Neural progenitor cell (in vitro differentiated cells): ENCODE measurements at regions not wholly inside any gene's neighbourhood (a gene's known extent, or its start where the extent isn't known, plus 50 kb on each side); places are given as distances from the start of the nearest gene placed in this dataset.

Source experiments
- DNase-seq: peaks from one replicate; pipeline ENCODE4 v3.0.0-alpha.2; 2016; ENCODE audit warnings: low spot score
- H2AFZ ChIP-seq: fragments of 200-600 bp; sonication (generic); replicated peaks from 2 replicates; pipeline ENCODE4 v1.6.1; 2016; ENCODE audit warnings: antibody characterized with exemption
- H3F3A ChIP-seq: fragments of 200-600 bp; sonication (generic); 2 replicates; pipeline ENCODE4 v1.6.1; 2016; ENCODE audit warnings: antibody characterized with exemption, low read depth
- H3K27ac ChIP-seq: fragments of 200-600 bp; sonication (generic); 2 replicates; pipeline ENCODE4 v1.5.1; 2016; ENCODE audit warnings: mild to moderate bottlenecking
- H3K27me3 ChIP-seq: fragments of 200-600 bp; sonication (generic); 2 replicates; pipeline ENCODE4 v1.6.1; 2016; ENCODE audit warnings: mild to moderate bottlenecking, moderate library complexity
- H3K36me3 ChIP-seq: fragments of 200-600 bp; sonication (generic); 2 replicates; pipeline ENCODE4 v1.5.1; 2016
- H3K4me1 ChIP-seq: fragments of 200-600 bp; sonication (generic); 2 replicates; pipeline ENCODE4 v1.6.1; 2016; ENCODE audit warnings: mixed run types
- H3K4me2 ChIP-seq: fragments of 200-600 bp; sonication (generic); 2 replicates; pipeline ENCODE4 v1.6.1; 2016
- H3K4me3 ChIP-seq: fragments of 200-600 bp; sonication (generic); 2 replicates; pipeline ENCODE4 v1.5.1; 2016
- H3K79me2 ChIP-seq: fragments of 200-600 bp; sonication (generic); 2 replicates; pipeline ENCODE4 v1.6.1; 2016; ENCODE audit warnings: low read depth
- H3K9ac ChIP-seq: fragments of 200-600 bp; sonication (generic); 2 replicates; pipeline ENCODE4 v1.6.1; 2016
- H3K9me3 ChIP-seq: fragments of 200-600 bp; sonication (generic); 2 replicates; pipeline ENCODE4 v1.5.1; 2016; ENCODE audit warnings: low read depth
- H4K20me1 ChIP-seq: fragments of 200-600 bp; sonication (generic); 2 replicates; pipeline ENCODE4 v1.6.1; 2016; ENCODE audit warnings: low read depth
- H3K27ac Mint-ChIP-seq: 3 replicates; pipeline ENCODE4 v1.8.0; 2021; ENCODE audit warnings: mixed read lengths
- H3K27me3 Mint-ChIP-seq: 2 replicates; pipeline ENCODE4 v1.8.0; 2022; ENCODE audit warnings: low read depth, mild to moderate bottlenecking, inconsistent platforms, moderate library complexity, mixed read lengths; ENCODE audit not compliant: insufficient read depth
- H3K36me3 Mint-ChIP-seq: 3 replicates; pipeline ENCODE4 v1.8.0; 2021; ENCODE audit warnings: mixed read lengths
- H3K4me1 Mint-ChIP-seq: 3 replicates; pipeline ENCODE4 v1.8.0; 2021; ENCODE audit warnings: mixed read lengths
- H3K4me3 Mint-ChIP-seq: 3 replicates; pipeline ENCODE4 v1.8.0; 2021; ENCODE audit warnings: mild to moderate bottlenecking, moderate library complexity, mixed read lengths
- H3K9me3 Mint-ChIP-seq: 3 replicates; pipeline ENCODE4 v1.8.0; 2020; ENCODE audit warnings: mixed read lengths
- EZH2 ChIP-seq: fragments of 200-600 bp; sonication (generic); IDR thresholded peaks from 2 replicates; pipeline ENCODE4 v1.6.1; 2017; ENCODE audit warnings: antibody characterized with exemption, mild to moderate bottlenecking, moderate library complexity
- EZH2phosphoT487 ChIP-seq: fragments of 200-600 bp; sonication (generic); IDR thresholded peaks from 2 replicates; pipeline ENCODE4 v1.6.1; 2017; ENCODE audit warnings: antibody characterized with exemption
- TF ChIP-seq, protein P1 (sequence below): fragments of 200-600 bp; sonication (generic); IDR thresholded peaks from 2 replicates; pipeline ENCODE4 v1.5.1; 2017; ENCODE audit warnings: antibody characterized with exemption, mild to moderate bottlenecking

DNA sequence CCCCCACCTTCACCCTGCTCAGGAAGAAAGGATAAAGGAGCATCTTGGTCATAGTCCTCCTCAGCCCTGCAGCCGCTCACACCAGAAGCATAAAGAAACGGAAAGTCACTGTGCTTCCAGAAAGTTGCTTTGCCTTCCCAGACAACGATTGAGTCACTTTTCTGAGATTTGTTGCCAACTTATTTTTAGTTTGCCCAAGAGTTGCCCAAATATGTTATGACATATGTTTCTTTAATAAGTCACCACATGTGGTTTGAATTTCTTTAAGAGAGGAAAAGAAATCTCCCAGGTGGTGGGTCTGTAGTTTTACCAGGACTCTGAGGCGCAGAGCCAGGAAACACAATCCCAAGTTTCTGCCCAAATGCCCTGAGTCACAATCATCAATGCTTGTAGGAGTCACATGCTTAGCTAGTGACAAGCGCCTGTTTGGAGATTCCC lies 63.4 kb upstream of the LRCH1 start:
- peak; percentile 18 for DNase-seq
- Mint-ChIP-seq H3K27ac (no peak overlapping the region), H3K27me3 (no peaks in the 10 kb centered on the region), H3K36me3 (peaks cover under 1% of the 10 kb centered on the region), H3K4me3 (no peak overlapping the region), H3K9me3 (peaks cover 24% of the 10 kb centered on the region), H3K4me1 (peaks cover 6% of the 10 kb centered on the region)
- Histone ChIP-seq H2AFZ (no peak overlapping the region), H3K9ac (no peak overlapping the region), H3F3A (peaks cover 13% of the 10 kb centered on the region), H3K4me2 (no peak overlapping the region), H3K27me3 (no peaks in the 10 kb centered on the region), H3K27ac (no peak overlapping the region), H3K4me1 (peaks cover 13% of the 10 kb centered on the region), H3K36me3 (no peaks in the 10 kb centered on the region), H4K20me1 (no peaks in the 10 kb centered on the region), H3K9me3 (no peaks in the 10 kb centered on the region), H3K79me2 (no peaks in the 10 kb centered on the region), H3K4me3 (no peak overlapping the region)
- TF ChIP-seq, protein P1, sequence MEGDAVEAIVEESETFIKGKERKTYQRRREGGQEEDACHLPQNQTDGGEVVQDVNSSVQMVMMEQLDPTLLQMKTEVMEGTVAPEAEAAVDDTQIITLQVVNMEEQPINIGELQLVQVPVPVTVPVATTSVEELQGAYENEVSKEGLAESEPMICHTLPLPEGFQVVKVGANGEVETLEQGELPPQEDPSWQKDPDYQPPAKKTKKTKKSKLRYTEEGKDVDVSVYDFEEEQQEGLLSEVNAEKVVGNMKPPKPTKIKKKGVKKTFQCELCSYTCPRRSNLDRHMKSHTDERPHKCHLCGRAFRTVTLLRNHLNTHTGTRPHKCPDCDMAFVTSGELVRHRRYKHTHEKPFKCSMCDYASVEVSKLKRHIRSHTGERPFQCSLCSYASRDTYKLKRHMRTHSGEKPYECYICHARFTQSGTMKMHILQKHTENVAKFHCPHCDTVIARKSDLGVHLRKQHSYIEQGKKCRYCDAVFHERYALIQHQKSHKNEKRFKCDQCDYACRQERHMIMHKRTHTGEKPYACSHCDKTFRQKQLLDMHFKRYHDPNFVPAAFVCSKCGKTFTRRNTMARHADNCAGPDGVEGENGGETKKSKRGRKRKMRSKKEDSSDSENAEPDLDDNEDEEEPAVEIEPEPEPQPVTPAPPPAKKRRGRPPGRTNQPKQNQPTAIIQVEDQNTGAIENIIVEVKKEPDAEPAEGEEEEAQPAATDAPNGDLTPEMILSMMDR: no peak
- TF ChIP-seq EZH2: no peak
- TF ChIP-seq EZH2phosphoT487: no peak

DNA sequence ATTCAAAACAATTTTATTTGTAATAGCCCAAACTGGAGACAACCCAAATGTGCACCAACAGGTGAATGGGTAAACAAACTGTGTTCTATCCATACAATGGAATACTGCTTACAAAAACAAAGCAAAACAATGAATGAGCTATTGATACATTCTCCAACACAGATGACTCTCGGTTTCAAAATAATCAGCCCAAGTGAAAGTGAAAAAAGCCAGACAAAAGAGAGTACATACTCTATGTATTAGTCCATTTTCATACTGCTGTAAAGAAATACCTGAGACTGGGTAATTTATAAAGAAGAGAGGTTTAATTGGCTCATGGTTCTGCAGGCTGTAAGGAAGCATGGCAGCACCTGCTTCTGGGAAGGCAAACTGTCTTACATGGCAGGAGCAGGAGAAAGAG lies 65.2 kb upstream of the LRCH1 start:
- Histone ChIP-seq H3K36me3 (no peaks in the 10 kb centered on the region), H3K27ac (no peak overlapping the region), H2AFZ (no peak overlapping the region), H3K4me2 (no peak overlapping the region), H3K9ac (no peak overlapping the region), H3K4me3 (no peak overlapping the region), H4K20me1 (no peaks in the 10 kb centered on the region), H3K9me3 (no peaks in the 10 kb centered on the region), H3F3A (peaks cover 13% of the 10 kb centered on the region), H3K27me3 (no peaks in the 10 kb centered on the region), H3K4me1 (peaks cover 13% of the 10 kb centered on the region), H3K79me2 (no peaks in the 10 kb centered on the region)
- Mint-ChIP-seq H3K4me3 (no peak overlapping the region), H3K36me3 (peaks cover 2% of the 10 kb centered on the region), H3K27ac (no peak overlapping the region), H3K4me1 (peaks cover 6% of the 10 kb centered on the region), H3K9me3 (peaks cover 38% of the 10 kb centered on the region), H3K27me3 (no peaks in the 10 kb centered on the region)
- no peak for DNase-seq
- TF ChIP-seq, protein P1: no peak

DNA sequence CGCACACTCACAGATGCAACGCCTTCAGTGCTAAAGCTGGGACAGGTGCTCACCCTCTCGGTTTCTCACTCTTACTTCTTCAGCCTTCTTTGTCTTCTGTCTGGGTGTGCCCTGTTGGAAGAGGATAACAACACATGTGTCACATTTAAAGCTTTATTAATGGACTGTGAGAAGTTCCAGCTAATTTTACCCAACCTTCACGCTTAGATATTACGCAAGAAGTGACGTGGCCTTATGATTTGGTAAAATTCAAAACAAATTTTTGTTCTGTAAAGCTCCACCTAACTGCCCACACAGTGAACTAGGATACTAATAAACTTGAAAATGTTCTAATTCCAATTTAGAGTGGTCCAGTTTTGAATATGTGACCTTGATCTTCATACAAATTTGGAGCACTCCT lies 66.7 kb upstream of the LRCH1 start:
- H3K4me1 Mint-ChIP-seq: peaks cover 6% of the 10 kb centered on the region
- no peak overlapping the region for H3K27ac ChIP-seq
- H3K4me1 ChIP-seq: peaks cover 13% of the 10 kb centered on the region
- DNase-seq: no peak
- no peak overlapping the region for H3K4me3 ChIP-seq
- no peak overlapping the region for H3K9ac ChIP-seq
- H3K9me3 Mint-ChIP-seq: peaks cover 38% of the 10 kb centered on the region
- peaks cover 2% of the 10 kb centered on the region for H3K36me3 Mint-ChIP-seq
- no peak overlapping the region for H3K4me3 Mint-ChIP-seq
- no peak overlapping the region for H3K4me2 ChIP-seq
- H3K79me2 ChIP-seq: no peaks in the 10 kb centered on the region
- H2AFZ ChIP-seq: no peak overlapping the region
- H4K20me1 ChIP-seq: no peaks in the 10 kb centered on the region
- no peaks in the 10 kb centered on the region for H3K9me3 ChIP-seq
- H3K27me3 ChIP-seq: no peaks in the 10 kb centered on the region
- H3K36me3 ChIP-seq: no peaks in the 10 kb centered on the region
- H3F3A ChIP-seq: peaks cover 13% of the 10 kb centered on the region
- TF ChIP-seq EZH2phosphoT487: no peak
- TF ChIP-seq EZH2: no peak
- TF ChIP-seq, protein P1: no peak
- H3K27me3 Mint-ChIP-seq: no peaks in the 10 kb centered on the region
- H3K27ac Mint-ChIP-seq: no peak overlapping the region
